Stimulated activated CD4-positive, alpha-beta T cell treated with anti-CD3 and anti-CD28 coated beads, TNF-alpha, amount 100 ng/mL, for 4 hours (primary cell): ENCODE measurements at regions not wholly inside any gene's neighbourhood (a gene's known extent, or its start where the extent isn't known, plus 50 kb on each side); places are given as distances from the start of the nearest gene placed in this dataset.

Experiments used
- DNase-seq, 3 experiments: peaks; one replicate each; pipeline ENCODE4 v3.0.0-alpha.2; 2020; ENCODE audit warnings: low read depth in 3 of 3

GRCh38 chr4:12873351-12873750 lies 610.8 kb downstream of the RAB28 start:
- DNase-seq = no peak

- no peak for DNase-seq
Measured at GRCh38 chr4:12861422-12861821, 622.7 kb downstream of the RAB28 start.

GRCh38 chr4:12852338-12853307 lies 631.5 kb downstream of the RAB28 start:
- no peak for DNase-seq

- DNase-seq = no peak
Measured at GRCh38 chr4:12846368-12846767, 637.8 kb downstream of the RAB28 start.

- DNase-seq = no peak
Measured at GRCh38 chr4:12844141-12844540, 640.0 kb downstream of the RAB28 start.

GRCh38 chr4:12827966-12828365 lies 656.2 kb downstream of the RAB28 start:
- no peak for DNase-seq

GRCh38 chr4:12791536-12791935 lies 692.6 kb downstream of the RAB28 start:
- no peak for DNase-seq

- DNase-seq = no peak
Measured at GRCh38 chr4:12787261-12787660, 696.9 kb downstream of the RAB28 start.

GRCh38 chr4:12778706-12779105 lies 705.4 kb downstream of the RAB28 start:
- no peak for DNase-seq

GRCh38 chr4:12778191-12778590 lies 705.9 kb downstream of the RAB28 start:
- DNase-seq = no peak

GRCh38 chr4:12770351-12770750 lies 713.8 kb downstream of the RAB28 start:
- DNase-seq = no peak

GRCh38 chr4:12761694-12762093 lies 722.4 kb downstream of the RAB28 start:
- no peak for DNase-seq

- no peak for DNase-seq
Measured at GRCh38 chr4:12747154-12747553, 737.0 kb downstream of the RAB28 start.

GRCh38 chr4:12746221-12746620 lies 737.9 kb downstream of the RAB28 start:
- DNase-seq = no peak

GRCh38 chr4:12734586-12734985 lies 749.6 kb downstream of the RAB28 start:
- no peak for DNase-seq

GRCh38 chr4:12729384-12729783 lies 754.8 kb downstream of the RAB28 start:
- DNase-seq = no peak

- DNase-seq = no peak
Measured at GRCh38 chr4:12724510-12724909, 759.6 kb downstream of the RAB28 start.

GRCh38 chr4:12723849-12724447 lies 760.2 kb downstream of the RAB28 start:
- no peak for DNase-seq

GRCh38 chr4:12716896-12717295 lies 767.2 kb downstream of the RAB28 start:
- no peak for DNase-seq

- DNase-seq = no peak
Measured at GRCh38 chr4:12712648-12713339, 771.3 kb downstream of the RAB28 start.

- DNase-seq = no peak
Measured at GRCh38 chr4:12707381-12708175, 776.6 kb downstream of the RAB28 start.

- no peak for DNase-seq
Measured at GRCh38 chr4:12703036-12703435, 781.1 kb downstream of the RAB28 start.
